Renal cortex interstitium (tissue), 11 donors: ENCODE measurements at regions not wholly inside any gene's neighbourhood (a gene's known extent, or its start where the extent isn't known, plus 50 kb on each side); places are given as distances from the start of the nearest gene placed in this dataset.
"Not testable (repeated sequence)": the region's sequence is repeated elsewhere in the genome, so short reads cannot be mapped to it uniquely, and the experiment has no call there.

Experiments
- DNase-seq, 11 donors: peaks; one replicate each; pipeline ENCODE4 v3.0.0-alpha.2; 2013; ENCODE audit warnings: low read depth in 9 of 11, low spot score in 4 of 11; ENCODE audit errors: extremely low read depth in 1 of 11

DNA sequence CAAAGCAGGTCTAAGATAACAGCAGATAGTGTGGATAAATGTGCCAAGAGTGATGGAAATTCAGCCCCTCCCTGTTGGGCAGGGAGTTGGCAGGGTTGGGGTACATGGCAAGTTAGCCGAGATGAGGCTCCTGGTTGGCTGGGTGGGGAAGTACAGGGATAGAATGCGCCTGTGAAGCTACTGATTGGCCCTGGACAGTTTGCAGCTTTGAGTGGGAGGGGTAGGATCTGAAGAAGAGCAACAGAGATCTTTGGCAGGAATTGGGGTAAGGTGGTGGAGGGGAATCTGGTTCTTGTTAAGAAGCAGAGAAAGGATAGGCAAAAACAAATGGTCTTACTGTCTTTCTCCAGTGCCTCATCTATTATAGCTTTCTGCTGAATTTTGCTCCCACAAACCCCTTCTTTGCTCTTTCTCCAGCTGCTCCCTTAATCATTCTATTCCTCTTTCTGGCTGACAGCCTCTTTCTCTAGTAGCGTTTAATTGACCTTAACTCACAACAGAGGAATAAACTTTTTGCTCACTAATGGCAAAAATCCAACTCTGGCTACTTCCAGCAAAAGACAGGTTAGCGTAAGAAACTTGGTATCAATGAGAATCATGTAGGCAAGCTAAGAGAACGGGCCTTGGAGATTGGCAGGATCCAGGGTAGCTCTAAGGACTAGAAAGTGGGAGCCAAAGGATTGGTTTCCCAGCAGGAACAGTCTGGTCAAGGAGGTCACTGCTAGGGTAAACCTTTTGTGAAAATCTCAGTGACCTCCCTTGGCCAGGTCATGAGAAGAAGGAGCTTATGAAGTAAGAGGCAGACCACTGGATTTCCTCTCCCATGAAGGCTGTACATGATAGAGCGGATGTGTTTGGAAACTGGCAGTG lies 86.3 kb upstream of the CARMIL1 start:
- no peak for DNase-seq

DNA sequence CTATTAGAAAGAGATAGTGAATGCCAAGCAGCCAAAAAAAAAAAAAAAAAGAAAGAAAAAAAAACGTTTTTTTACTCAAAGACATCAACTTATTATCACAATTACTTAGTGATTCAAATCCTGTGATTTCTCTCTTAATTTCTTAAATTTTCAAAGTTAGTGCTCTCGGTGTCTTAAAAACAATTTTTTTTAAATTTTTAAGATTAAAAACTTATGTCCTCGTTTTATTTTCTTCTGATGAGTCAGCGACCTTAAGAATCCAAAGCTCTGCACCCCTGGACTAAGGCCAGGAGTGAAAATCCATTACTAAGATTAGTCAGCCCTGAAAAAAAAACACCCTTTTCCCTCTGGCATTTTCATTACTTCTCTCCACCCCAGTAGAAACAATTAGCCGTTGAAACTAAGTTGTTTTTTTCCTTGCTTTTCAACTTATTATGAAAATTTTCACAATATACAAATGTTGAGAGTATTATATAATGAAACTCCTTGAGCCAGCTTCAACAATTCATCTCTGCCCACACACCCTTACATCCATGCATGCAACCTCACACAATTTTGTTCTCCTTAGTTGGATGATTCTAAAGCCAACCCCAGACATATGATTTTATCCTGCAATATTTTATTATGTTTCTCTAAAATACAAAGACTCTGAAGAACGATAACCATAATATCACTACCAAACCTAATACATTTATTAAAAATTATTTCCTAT lies 85.6 kb upstream of the CARMIL1 start:
- peak in 4 of 11 donors; percentile 34 to 47 (median 42) for DNase-seq

DNA sequence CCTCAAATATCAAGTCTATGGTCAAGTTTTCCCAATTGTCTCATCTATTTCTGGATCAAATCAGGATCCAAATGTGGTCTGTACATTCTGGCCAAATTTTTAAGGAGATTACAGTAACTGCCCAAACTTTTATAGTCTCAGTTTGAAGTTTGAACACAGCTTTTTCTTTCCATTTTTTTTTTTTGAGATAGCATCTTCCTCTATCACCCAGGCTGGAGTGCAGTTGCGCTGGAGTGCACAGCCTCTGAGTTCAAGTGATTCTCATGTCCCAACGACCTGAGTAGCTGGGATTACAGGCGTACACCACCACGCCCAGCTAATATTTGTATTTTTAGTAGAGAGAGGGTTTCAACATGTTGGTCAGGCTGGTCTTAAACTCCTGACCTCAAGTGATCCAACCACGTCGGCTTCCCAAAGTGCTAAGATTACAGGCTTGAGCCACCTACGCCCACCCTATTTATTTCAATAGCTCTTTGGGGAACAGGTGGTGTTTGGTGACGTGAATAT lies 84.9 kb upstream of the CARMIL1 start:
- no peak for DNase-seq

DNA sequence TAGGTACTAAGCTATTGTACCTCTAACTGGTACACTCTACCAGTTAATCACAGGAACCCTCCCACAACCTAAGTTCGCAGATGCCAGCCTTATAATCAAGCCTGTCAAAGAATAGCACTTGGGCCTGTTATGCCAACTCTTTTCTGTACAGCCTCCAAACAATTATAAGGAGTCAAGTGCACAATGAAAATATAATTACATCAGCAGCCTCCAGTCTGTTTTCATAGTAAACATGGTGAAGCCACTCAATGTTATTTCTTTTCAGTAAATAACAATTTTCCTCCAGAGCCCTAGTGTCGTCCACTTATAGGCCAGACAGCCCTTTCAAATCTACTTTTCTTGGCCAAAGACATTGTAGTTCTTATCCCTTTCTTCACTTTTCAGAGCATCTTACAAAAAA lies 82.7 kb upstream of the CARMIL1 start:
- no peak for DNase-seq

DNA sequence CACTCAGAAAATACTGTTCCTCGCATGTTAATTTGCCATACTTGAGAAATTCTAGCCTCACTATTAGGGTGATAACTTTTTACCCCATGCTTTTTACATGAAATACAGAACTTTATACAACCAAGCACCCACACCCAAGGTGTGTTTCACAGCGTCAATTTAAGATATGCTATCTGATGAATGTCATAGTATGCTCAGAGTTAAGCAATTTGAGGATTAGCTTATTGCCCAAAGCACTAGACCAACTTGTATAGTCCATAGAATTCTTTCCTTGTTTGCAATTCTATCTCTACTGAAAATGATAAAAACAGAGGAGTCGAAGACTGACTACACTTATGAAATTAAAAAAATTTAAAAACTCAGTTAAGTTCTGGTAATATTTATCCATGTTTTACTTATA lies 82.1 kb upstream of the CARMIL1 start:
- no peak for DNase-seq

DNA sequence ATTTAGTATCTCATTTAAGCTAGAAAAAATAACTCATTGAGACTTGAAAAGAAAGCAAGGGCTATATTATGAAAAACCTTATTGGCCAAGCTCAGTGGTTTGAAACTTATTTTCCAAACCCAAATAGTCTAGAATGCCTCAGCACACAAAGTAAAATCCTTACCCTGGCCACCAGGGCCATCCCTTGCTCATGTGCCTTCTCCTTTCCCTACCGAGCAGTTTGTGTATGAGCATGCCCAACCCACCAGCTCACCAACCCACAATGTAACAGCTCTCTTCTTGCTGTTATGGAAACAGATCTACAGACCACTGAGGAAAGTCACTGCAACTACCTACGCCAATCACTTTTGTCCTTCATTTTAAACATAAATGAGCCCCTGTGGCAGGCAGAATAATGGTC lies 79.6 kb upstream of the CARMIL1 start:
- DNase-seq: no peak

DNA sequence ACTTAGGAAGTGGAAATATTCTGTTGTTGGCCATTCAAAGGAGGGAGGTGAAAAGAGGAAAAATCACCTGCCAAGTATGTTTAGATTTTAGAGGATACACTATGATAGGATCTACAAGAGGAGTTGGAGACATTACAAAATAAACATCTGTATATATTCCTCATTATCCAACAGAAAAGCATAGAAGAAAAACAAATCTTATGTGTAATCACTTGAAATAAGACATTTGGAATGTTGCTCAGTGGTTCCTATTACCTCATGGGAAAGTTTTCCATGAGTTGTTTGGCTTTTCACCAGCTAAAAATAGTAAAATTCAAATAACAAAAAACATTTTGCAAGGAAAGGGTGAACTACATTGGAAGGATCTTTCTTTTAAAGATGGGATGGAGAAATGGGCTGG lies 76.7 kb upstream of the CARMIL1 start:
- no peak for DNase-seq

DNA sequence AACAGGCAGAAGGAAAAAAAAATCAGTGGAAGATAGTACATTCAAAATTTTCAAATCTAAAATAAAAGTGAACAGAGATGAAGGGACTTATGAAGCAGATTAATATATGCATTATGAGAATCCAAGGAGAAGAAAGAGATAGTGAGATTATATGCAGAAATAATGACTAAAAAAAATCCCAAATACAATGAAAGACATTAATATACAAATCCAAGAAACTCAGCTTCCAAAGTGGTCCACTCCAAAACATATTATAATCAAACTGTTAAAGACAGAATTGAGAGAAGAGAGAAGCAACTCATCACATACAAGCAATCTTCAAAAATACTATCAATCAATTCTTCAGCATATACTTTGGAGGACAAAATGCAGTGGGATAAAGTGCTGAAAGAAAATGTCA lies 73.5 kb upstream of the CARMIL1 start:
- DNase-seq: no peak

DNA sequence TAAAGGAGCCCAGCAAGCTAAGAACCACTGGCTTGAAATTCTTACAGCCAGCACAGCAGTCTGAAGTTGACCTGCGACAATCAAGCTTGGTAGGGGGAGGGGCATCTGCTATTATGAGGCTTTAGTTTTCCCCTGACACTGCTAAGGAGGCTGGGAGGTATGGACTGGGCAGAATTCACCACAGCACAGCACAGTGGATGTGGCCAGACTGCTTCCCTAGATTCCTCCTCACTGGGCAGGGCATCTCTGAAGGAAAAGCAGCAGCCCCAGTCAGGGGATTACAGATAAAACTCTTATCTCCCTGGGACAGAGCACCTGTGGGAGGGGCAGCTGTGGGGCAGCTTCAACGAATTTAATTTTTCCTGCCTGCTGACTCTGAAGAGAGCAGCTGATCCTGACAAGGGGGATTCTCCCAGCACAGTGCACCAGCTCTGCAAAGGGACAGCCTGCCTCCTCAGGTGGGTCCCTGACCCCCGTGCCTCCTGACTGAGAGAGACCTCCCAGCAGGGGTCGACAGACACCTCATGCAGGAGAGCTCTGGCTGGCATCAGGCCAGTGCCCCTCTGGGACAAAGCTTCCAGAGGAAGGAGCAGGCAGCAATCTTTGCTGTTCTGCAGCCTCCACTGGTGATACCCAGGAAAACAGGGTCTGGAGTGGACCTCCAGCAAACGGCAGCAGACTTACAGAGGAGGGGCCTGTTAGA lies 71.6 kb upstream of the CARMIL1 start:
- not testable (repeated sequence) for DNase-seq

DNA sequence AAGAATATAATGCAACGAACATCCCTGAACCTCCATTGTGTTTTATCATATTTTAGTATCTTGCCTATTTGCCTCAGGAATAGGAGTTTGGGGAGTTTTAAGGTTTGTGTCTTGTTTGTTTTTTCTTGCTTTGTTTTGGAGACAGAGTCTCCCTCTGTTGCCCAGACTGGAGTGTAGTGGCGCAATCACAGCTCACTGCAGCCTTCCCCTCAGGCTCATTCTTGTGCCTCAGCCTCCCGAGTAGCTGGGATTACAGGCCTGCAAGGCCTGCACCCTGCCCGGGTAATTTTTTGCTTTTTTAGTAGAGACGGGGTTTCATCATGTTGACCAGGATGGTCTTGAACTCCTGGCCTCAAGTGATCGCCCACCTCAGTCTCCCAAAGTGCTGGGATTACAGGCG lies 63.3 kb upstream of the CARMIL1 start:
- DNase-seq: no peak

DNA sequence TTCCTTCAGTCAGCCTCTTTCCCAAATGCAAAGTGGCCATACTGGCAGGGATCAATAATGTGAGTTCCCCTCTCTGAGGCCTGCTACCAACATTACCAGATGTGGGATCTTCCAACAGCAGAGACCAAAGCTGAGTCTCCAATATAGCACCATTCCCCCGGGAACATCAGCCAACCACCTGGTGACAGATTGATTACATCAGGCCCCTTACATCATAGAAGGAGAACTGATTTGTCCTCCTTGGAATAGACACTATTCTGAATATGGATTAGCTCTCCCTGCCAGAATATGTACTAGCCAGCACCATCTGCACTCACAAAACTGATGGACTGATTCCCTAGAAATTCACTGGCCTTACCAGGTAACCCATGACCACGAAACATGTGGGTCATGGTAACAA lies 61.9 kb upstream of the CARMIL1 start:
- DNase-seq: no peak

DNA sequence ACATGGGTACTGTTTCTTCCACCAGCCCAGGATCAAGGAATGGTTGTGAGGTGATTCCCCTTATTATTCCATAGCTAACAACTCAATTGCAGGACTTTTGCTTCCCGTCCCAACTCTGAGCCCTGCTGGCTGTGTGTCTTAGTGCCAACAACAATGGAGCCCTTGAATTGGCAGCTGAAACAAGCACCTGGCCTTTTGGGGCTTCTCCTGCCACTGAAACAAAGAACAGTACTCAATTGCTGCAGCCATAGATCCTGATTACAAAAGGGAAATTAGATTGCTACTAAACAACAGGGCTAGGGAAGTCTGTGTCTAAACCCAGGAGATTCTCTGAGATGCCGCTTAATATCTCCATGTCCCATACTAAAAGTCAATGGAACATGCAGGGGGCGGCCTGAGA lies 61.3 kb upstream of the CARMIL1 start:
- DNase-seq: no peak

DNA sequence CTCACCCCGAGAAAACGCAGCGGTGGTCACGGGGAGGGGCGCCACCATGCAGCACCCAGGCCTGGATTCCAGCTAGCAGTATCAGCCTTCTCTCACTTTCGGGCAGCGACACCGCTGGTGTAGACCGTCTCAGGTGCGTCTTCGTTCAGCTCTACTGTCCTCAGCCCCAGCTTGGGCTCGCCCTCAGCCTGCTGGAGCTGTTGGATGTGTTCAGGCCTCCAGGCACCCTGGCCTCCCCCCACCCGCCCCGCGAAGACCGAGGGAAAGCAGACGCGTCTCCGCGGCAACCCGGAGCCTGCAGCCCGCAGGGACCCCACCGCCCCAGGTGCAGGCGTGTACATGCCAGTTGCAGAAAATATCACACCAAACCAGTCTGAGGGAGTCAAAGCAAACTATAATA lies 60.8 kb upstream of the CARMIL1 start:
- DNase-seq: no peak

DNA sequence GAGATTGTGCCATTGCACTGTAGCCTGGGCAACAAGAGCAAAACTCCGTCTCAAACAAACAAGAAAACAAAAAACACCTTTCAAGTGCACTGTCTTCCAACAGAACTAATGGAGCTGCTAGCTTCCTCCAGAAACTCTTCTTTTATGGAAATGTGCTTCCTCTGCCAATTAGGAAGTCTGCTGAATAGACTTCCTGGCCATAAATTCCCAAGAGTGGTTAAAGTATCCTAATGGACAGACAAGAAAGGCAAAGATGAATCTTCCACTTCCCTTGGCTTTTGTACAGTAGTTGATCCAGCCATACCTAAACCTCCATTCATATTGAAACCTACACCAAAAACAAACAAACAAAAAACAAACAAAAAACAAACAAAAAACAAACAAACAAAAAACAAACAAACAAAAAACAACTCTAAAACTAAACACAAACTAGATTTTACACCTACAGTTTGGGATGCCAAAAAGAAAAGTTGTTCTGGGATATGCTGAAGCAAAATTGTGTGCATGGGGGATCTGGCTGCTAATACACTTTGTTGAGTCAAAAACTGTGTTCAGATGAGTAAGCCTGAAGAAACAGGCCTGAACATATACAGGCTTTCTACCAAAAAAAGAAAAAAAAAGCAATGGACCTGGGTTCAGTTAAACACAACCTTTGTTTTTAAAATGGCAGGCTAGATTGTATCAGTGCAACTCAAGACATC lies 59.8 kb upstream of the CARMIL1 start:
- no peak for DNase-seq

DNA sequence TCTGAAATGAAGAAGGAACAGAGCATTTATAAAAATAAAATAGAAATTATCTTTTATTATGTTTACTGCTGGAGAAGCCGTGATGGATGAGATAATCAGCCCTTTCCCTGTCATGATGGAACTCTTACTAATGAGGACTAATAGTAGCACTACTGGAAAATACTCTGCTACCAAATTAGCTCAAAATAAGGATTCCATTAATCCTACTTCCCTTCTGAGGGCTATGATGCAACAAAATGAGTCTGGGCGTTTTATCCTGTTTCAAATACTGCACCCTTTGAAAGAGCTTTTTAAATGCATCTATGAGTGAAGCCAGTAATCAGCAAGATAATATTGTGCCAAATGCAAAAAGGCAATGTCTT lies 59.3 kb upstream of the CARMIL1 start:
- DNase-seq: no peak

DNA sequence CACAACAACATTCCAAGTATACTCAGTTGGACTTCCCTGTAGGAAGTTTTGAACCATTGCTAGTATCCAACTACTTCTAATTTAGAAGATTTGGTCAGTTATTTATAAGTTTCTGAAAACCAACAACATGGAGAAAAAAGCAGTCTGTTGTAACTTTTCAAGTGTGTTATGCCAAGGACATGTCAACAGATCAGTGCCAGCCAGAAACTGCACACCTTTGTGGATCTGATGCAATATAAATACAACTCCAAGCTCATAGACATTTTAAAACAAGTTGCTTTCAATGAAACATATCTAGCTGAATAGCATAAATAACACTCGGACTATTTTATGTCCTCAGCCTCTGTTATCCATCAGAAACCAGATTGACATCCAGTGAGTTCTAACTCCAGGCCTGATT lies 58.3 kb upstream of the CARMIL1 start:
- DNase-seq: no peak

DNA sequence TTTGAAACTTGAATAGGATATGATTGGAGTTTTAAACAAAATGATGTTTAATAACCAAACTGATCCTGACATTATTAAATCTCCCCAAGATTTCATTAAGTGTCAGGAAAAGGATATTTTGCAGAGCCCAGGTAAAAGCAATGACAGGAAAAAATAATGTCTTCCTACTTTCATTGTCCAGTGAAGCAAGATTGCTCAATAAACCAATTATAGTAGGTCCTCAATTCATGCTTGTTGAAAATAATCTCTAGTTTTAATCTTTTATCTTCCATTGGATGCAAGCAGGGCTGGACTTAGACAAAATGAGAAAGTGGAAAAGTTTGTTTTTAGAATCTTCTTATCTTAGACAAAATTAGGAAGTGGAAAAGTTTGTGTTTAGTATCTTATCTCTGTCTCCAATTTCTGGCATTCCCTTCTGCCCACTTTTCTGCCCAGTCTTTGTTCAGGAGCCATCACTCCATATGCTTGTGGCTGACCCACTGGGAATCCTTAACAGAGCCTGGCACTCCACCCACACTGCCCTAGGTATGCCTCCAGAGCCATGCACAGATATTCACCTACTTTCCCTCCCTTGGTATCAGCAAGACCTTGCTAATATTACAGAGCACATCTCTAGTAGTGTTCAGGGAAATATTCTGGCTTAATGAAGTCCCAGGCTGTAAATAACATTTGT lies 57.0 kb upstream of the CARMIL1 start:
- no peak for DNase-seq

DNA sequence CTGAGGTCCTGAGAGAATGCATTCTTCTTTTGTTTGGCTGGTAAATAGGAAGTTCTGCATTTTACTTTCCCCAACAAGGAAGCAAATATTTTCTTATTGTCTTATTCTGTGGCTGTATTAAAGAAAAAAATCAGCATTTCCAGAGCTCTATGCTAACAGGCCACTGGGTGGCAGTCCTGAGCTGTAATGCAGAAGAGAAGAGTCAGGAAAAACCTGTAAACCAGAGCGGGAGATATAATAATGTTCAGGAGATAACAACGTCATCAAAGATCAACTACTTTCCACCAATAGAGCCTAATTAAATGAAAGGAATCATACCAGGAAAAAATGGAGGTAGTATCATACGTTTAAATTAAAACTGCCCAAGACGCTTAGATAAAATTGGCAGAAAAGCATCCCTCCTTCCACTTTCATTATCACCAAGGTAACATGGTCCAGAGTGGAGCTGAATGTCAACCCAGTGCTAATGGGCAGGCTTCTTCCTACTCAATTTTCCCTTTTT lies 55.6 kb upstream of the CARMIL1 start:
- DNase-seq: peak; percentile 37 to 76 (median 57)

DNA sequence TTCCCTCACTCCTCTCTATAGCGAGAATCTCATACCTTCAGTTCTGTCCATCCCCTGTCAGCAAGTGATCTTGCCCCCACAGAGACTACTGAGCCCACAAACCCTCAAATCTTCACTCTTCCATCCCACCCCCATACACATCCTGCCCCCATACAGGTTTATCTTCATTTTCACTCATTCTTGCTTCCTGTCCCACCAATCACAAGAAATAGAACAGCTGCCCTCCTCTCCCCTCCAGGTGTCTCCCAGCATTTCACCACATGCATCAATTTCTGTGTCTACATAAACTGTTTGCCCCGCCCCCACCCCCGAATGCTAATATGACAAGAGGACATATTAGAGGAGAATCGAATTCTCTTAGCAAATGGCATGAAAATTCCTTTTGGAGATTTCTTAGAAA lies 54.9 kb upstream of the CARMIL1 start:
- no peak for DNase-seq
